Spinal cord (tissue), 10 donors: ENCODE measurements at regions not wholly inside any gene's neighbourhood (a gene's known extent, or its start where the extent isn't known, plus 50 kb on each side); places are given as distances from the start of the nearest gene placed in this dataset. TPM values are rescaled to one million over a fixed set of nuclear protein-coding genes. Genes with fewer than 3 reads are reported as not detected.
A peak's percentile ranks its signal among the peaks of the same experiment; 100 is the strongest.

Source experiments
- DNase-seq, 6 donors: peaks; one replicate each; pipeline versions ENCODE4 v3.0.0 to v3.0.0-alpha.2; 2013 to 2015; ENCODE audit warnings: low spot score in 6 of 6, low read depth in 4 of 6
- H3K27ac ChIP-seq: one replicate; pipeline ENCODE4 v1.5.1; 2013; ENCODE audit warnings: low read depth, low read length, control low read depth
- H3K27me3 ChIP-seq: one replicate; pipeline ENCODE4 v1.6.1; 2013; ENCODE audit warnings: low read length; ENCODE audit not compliant: control insufficient read depth, insufficient read depth
- H3K36me3 ChIP-seq: one replicate; pipeline ENCODE4 v1.6.1; 2013; ENCODE audit warnings: low read length; ENCODE audit not compliant: control insufficient read depth, insufficient read depth
- H3K4me1 ChIP-seq: one replicate; pipeline ENCODE4 v1.6.1; 2013; ENCODE audit warnings: low read length; ENCODE audit not compliant: control insufficient read depth, insufficient read depth
- H3K4me3 ChIP-seq: one replicate; pipeline ENCODE4 v1.5.1; 2013; ENCODE audit warnings: low read depth, low read length, control low read depth
- H3K9me3 ChIP-seq: one replicate; pipeline ENCODE4 v1.6.1; 2013; ENCODE audit warnings: low read length; ENCODE audit not compliant: control insufficient read depth, insufficient read depth
- WGBS: methylation state at CpG from one replicate; pipeline ENCODE4 v1.1.5; 2013; ENCODE audit warnings: missing lambda C conversion rate; ENCODE audit not compliant: insufficient coverage; 5-methylcytosine and 5-hydroxymethylcytosine counted together
- small RNA-seq: library from RNA; depleted of rRNA; stranded (forward); fragments of <200 nt; gene quantifications from one replicate; pipeline ENCODE3, GENCODE V24; 2014; ENCODE audit warnings: low replicate concordance
- donor health status: healthy.

DNA sequence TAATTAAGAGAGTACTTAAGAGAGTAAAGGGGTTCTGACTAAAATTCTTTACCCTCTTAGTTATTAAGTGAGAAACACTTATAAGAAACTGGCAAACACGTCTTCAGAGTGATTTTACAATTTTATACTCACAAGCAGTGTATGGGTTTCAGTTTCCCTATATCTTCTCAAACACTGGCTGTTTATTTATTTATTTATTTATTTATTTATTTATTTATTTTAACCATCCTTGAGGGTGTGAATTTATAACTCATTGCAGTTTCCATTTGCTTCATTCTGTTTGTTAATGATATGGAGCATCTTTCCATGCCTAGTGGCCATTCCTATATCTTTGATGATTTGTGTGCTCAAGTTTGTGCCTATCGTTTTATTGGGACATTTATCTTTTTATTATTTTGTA lies 68.0 kb upstream of the SGCD start:
- no CpG with 5 or more reads among the region's 2 CpGs for WGBS
- Histone ChIP-seq H3K36me3 (no peaks in the 10 kb centered on the region), H3K27ac (no peak overlapping the region), H3K4me1 (no peaks in the 10 kb centered on the region), H3K9me3 (no peaks in the 10 kb centered on the region), H3K27me3 (no peaks in the 10 kb centered on the region), H3K4me3 (no peak overlapping the region)
- no peak for DNase-seq

DNA sequence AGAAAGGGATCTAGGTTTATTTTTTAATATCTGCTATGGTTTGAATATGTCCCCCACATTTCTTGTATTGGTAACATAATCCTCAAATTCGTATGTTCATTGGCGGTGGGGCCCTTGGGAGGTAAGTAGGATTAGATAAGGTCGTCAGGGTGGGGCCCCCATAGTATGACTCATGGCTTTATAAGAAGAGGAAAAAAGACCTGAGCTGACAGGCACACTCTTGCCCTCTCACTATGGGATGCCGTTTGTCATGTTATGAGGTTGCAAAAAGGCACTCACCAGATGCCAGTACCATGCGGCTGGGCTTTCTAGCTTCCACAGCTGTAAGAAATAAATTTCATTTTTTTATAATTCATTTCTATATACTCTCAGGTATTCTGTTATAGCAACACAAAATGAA lies 67.3 kb upstream of the SGCD start:
- Histone ChIP-seq H3K27me3 (no peaks in the 10 kb centered on the region), H3K36me3 (no peaks in the 10 kb centered on the region), H3K4me1 (no peaks in the 10 kb centered on the region), H3K27ac (no peak overlapping the region), H3K4me3 (no peak overlapping the region), H3K9me3 (no peaks in the 10 kb centered on the region)
- DNase-seq = no peak
- no CpG with 5 or more reads among the region's 5 CpGs for WGBS

- Histone ChIP-seq H3K4me1 (no peaks in the 10 kb centered on the region), H3K36me3 (no peaks in the 10 kb centered on the region), H3K27me3 (no peaks in the 10 kb centered on the region), H3K9me3 (no peaks in the 10 kb centered on the region), H3K4me3 (no peak overlapping the region), H3K27ac (no peak overlapping the region)
- DNase-seq = no peak
- WGBS = no CpG with 5 or more reads among the region's 5 CpGs
Measured at GRCh38 chr5:156261275-156261939, 65.6 kb upstream of the SGCD start.

DNA sequence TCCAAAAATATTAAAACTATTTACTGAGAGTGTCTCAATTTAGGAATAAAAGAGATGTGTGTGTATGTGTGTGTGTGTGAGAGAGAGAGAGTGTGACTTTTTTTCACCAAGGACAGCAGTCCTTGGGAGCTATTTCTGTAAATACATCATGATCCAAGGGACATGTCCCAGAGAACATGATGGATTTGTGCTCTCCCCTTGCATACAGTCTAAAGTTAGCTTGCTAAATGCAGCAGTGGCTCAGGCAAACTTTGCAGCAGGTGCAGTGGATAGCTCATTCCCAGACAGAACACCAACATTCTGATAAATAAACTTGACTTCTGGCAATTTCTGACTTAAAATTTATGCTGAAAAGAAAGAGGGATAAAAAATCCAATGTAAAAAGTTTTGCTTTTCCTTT lies 55.4 kb upstream of the SGCD start:
- no peak overlapping the region for H3K4me3 ChIP-seq
- H3K4me1 ChIP-seq = no peaks in the 10 kb centered on the region
- no peak overlapping the region for H3K27ac ChIP-seq
- DNase-seq = no peak
- no peaks in the 10 kb centered on the region for H3K27me3 ChIP-seq
- H3K36me3 ChIP-seq = no peaks in the 10 kb centered on the region
- peaks cover 4% of the 10 kb centered on the region for H3K9me3 ChIP-seq

GRCh38 chr5:156272139-156272538 lies 54.8 kb upstream of the SGCD start:
- WGBS = no CpG with 5 or more reads among the region's 3 CpGs
- no peaks in the 10 kb centered on the region for H3K4me1 ChIP-seq
- DNase-seq = no peak
- H3K27me3 ChIP-seq = no peaks in the 10 kb centered on the region
- no peak overlapping the region for H3K27ac ChIP-seq
- H3K36me3 ChIP-seq = no peaks in the 10 kb centered on the region
- H3K9me3 ChIP-seq = peaks cover 4% of the 10 kb centered on the region
- no peak overlapping the region for H3K4me3 ChIP-seq

- WGBS = no CpG with 5 or more reads among the region's 3 CpGs
- peak in 1 of 6 donors; percentile 17 for DNase-seq
- H3K9me3 ChIP-seq = peaks cover 4% of the 10 kb centered on the region
- H3K27me3 ChIP-seq = no peaks in the 10 kb centered on the region
- no peaks in the 10 kb centered on the region for H3K36me3 ChIP-seq
- no peak overlapping the region for H3K27ac ChIP-seq
- H3K4me3 ChIP-seq = no peak overlapping the region
- H3K4me1 ChIP-seq = no peaks in the 10 kb centered on the region
Measured at GRCh38 chr5:156273325-156273724, 53.6 kb upstream of the SGCD start.

DNA sequence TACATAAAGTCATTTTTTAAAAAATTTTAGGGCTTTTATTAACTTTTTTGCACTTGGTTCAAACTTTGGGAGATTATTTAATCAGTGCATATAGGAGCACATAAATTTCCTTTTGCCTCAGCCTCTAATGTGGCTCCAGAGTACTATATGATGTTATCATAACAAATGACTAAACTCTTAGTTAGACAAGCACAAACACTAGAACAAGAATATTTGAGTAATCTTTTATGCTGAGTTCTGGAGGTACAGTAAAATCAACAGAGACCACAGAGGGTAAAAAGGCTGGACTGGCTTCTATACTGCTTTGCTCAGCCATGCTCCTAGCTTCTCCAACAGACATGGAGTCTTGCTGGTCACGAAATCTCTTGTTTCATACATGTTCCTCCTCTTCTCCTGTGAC lies 52.5 kb upstream of the SGCD start:
- Histone ChIP-seq H3K27me3 (no peaks in the 10 kb centered on the region), H3K36me3 (no peaks in the 10 kb centered on the region), H3K27ac (no peak overlapping the region), H3K4me1 (no peaks in the 10 kb centered on the region), H3K9me3 (peaks cover 4% of the 10 kb centered on the region), H3K4me3 (no peak overlapping the region)
- WGBS = no CpG with 5 or more reads among the region's 1 CpG
- DNase-seq = no peak

Small RNA genes in the stretch of these regions (small RNA-seq; reads per million reads assigned to genes)
- gene RNA5SP199 = not detected
